22Rv1 (cell line): ENCODE measurements at regions not wholly inside any gene's neighbourhood (a gene's known extent, or its start where the extent isn't known, plus 50 kb on each side); places are given as distances from the start of the nearest gene placed in this dataset.

Source experiments
- H3K27ac ChIP-seq: fragments of 450-650 bp; 2 replicates; pipeline ENCODE4 v1.5.1; 2017
- CTCF ChIP-seq: fragments of 450-650 bp; IDR thresholded peaks from 2 replicates; pipeline ENCODE4 v1.5.1; 2017; ENCODE audit warnings: mild to moderate bottlenecking
- ZFX ChIP-seq: fragments of 450-650 bp; IDR thresholded peaks from 2 replicates; pipeline ENCODE4 v1.6.1; 2017; ENCODE audit warnings: antibody characterized with exemption, borderline replicate concordance

GRCh38 chr20:60483371-60483770, 525.1 kb downstream of the CDH26 start:
- TF ChIP-seq ZFX: no peak
- TF ChIP-seq CTCF: no peak
- H3K27ac ChIP-seq: no peak overlapping the region

GRCh38 chr20:60484316-60484715, 526.1 kb downstream of the CDH26 start:
- no peak overlapping the region for H3K27ac ChIP-seq
- TF ChIP-seq CTCF (no peak), ZFX (no peak)

GRCh38 chr20:60485012-60485760, 527.0 kb downstream of the CDH26 start:
- no peak overlapping the region for H3K27ac ChIP-seq
- no peak for TF ChIP-seq ZFX
- no peak for TF ChIP-seq CTCF

GRCh38 chr20:60486315-60486714, 528.1 kb downstream of the CDH26 start:
- no peak for TF ChIP-seq CTCF

GRCh38 chr20:60486937-60487336, 528.7 kb downstream of the CDH26 start:
- H3K27ac ChIP-seq: no peak overlapping the region
- TF ChIP-seq ZFX (no peak), CTCF (no peak)

More at GRCh38 chr20:60486315-60486714, 528.1 kb downstream of the CDH26 start:
- no peak overlapping the region for H3K27ac ChIP-seq

GRCh38 chr20:60490217-60491050, 532.2 kb downstream of the CDH26 start:
- no peak overlapping the region for H3K27ac ChIP-seq
- TF ChIP-seq CTCF: no peak
- TF ChIP-seq ZFX: no peak

GRCh38 chr20:60491051-60491581, 532.9 kb downstream of the CDH26 start:
- no peak overlapping the region for H3K27ac ChIP-seq
- TF ChIP-seq CTCF: no peak
- no peak for TF ChIP-seq ZFX
